Endothelial cell of umbilical vein (primary cell): ENCODE measurements at regions not wholly inside any gene's neighbourhood (a gene's known extent, or its start where the extent isn't known, plus 50 kb on each side); places are given as distances from the start of the nearest gene placed in this dataset.
"Not testable (repeated sequence)": the region's sequence is repeated elsewhere in the genome, so short reads cannot be mapped to it uniquely, and the experiment has no call there.

Source experiments
- BruUV-seq: library from RNA; stranded (reverse); fragments of 400-500 nt; replicated peaks from 2 replicates; lab custom pipeline; 2021; lab: Mats Ljungman, UMichigan
- CTCF ChIA-PET: fragments of 300-600, 350-600 bp; sonication (Branson Sonifier 250); formaldehyde crosslinking; loops from one replicate; lab custom pipeline; 2021; ENCODE audit warnings: antibody characterized with exemption, inconsistent platforms; lab: Charles Lee
- POLR2A ChIA-PET: fragments of 300-600, 350-600 bp; sonication (Branson Sonifier 250); formaldehyde crosslinking; loops from one replicate; lab custom pipeline; 2021; ENCODE audit warnings: antibody characterized with exemption, inconsistent platforms; lab: Charles Lee
- DNase-seq: peaks from one replicate; pipeline ENCODE4 v3.0.0-alpha.2; 2011; ENCODE audit warnings: low read depth, low spot score
- FAIRE-seq: peaks from 2 replicates; lab custom pipeline; 2011; peaks lifted over from hg19 to GRCh38; lab: Jason Lieb, UNC
- H2AFZ ChIP-seq: 2 replicates; pipeline ENCODE4 v1.6.0; 2012; ENCODE audit warnings: low read depth, low read length, control low read depth, inconsistent platforms
- H3K27ac ChIP-seq: 2 replicates; pipeline ENCODE4 v1.5.1; 2011; ENCODE audit warnings: low read depth, mild to moderate bottlenecking, control low read depth, low read length, moderate library complexity; ENCODE audit not compliant: insufficient read depth
- H3K27me3 ChIP-seq, 2 experiments: 2 replicates each; pipeline versions ENCODE4 v1.6.0 to v1.6.1; 2011; ENCODE audit warnings: low read length in 2 of 2, mixed read lengths in 1 of 2; ENCODE audit not compliant: control insufficient read depth in 2 of 2, insufficient read depth in 2 of 2
- H3K36me3 ChIP-seq, 2 experiments: 2 replicates in 1 of 2; 3 replicates in 1 of 2; pipeline ENCODE4 v1.5.1; 2011; ENCODE audit warnings: low read length in 2 of 2, mild to moderate bottlenecking in 1 of 2, moderate library complexity in 1 of 2; ENCODE audit not compliant: control insufficient read depth in 2 of 2, insufficient read depth in 2 of 2; ENCODE audit errors: extremely low read depth in 1 of 2
- H3K4me1 ChIP-seq: 3 replicates; pipeline ENCODE4 v1.5.1; 2011; ENCODE audit warnings: mild to moderate bottlenecking, low read length; ENCODE audit not compliant: control insufficient read depth, insufficient read depth; ENCODE audit errors: extremely low read depth
- H3K4me2 ChIP-seq: 2 replicates; pipeline ENCODE4 v1.6.1; 2011; ENCODE audit warnings: low read length, control low read depth, mixed read lengths; ENCODE audit not compliant: insufficient read depth
- H3K4me3 ChIP-seq, 3 experiments: fragments of 200-600 bp in 1 of 3; sonication (generic), shearing (Covaris generic) in 1 of 3; replicated peaks in 1 of 3; 2 replicates each; pipeline ENCODE4 v1.5.1; 2011 to 2016; ENCODE audit warnings: control low read depth in 3 of 3, low read length in 3 of 3, mild to moderate bottlenecking in 2 of 3, inconsistent platforms in 1 of 3, low read depth in 1 of 3, moderate library complexity in 1 of 3; ENCODE audit not compliant: insufficient read depth in 1 of 3
- H3K79me2 ChIP-seq: 2 replicates; pipeline ENCODE4 v1.6.0; 2012; ENCODE audit warnings: low read length, inconsistent platforms; ENCODE audit not compliant: control insufficient read depth, insufficient read depth
- H3K9ac ChIP-seq: replicated peaks from 2 replicates; pipeline ENCODE3; 2011; ENCODE audit warnings: low read length, control low read depth; ENCODE audit not compliant: insufficient read depth; ENCODE audit errors: extremely low read depth
- H3K9me1 ChIP-seq: replicated peaks from 3 replicates; pipeline ENCODE4 v1.6.0; 2011; ENCODE audit warnings: mild to moderate bottlenecking, low read length; ENCODE audit not compliant: control insufficient read depth, insufficient read depth; ENCODE audit errors: extremely low read depth
- H3K9me3 ChIP-seq: replicated peaks from 2 replicates; pipeline ENCODE4 v1.5.1; 2012; ENCODE audit warnings: low read length, inconsistent platforms; ENCODE audit not compliant: control insufficient read depth, insufficient read depth
- H4K20me1 ChIP-seq: replicated peaks from 2 replicates; pipeline ENCODE3; 2011; ENCODE audit warnings: mild to moderate bottlenecking, low read length; ENCODE audit not compliant: control insufficient read depth, insufficient read depth; ENCODE audit errors: extremely low read depth
- EZH2 ChIP-seq: IDR thresholded peaks from 2 replicates; pipeline ENCODE4 v1.6.1; 2012; ENCODE audit warnings: borderline replicate concordance, low read depth, mild to moderate bottlenecking, moderate library complexity, low read length, inconsistent platforms; ENCODE audit not compliant: severe bottlenecking
- FOS ChIP-seq: IDR thresholded peaks from 2 replicates; pipeline ENCODE4 v1.6.1; 2011; ENCODE audit warnings: mild to moderate bottlenecking, low read length, moderate library complexity, borderline replicate concordance; ENCODE audit not compliant: insufficient read depth
- JUN ChIP-seq: IDR thresholded peaks from 2 replicates; pipeline ENCODE4 v1.6.1; 2011; ENCODE audit warnings: borderline replicate concordance, low read depth; ENCODE audit not compliant: insufficient read length, insufficient read depth
- MYC ChIP-seq: IDR thresholded peaks from one replicate; pipeline ENCODE4 v1.6.1; 2011; ENCODE audit warnings: mild to moderate bottlenecking, low read depth, low read length
- POLR2A ChIP-seq: IDR thresholded peaks from 2 replicates; pipeline ENCODE4 v1.6.1; 2012; ENCODE audit warnings: low read depth, mild to moderate bottlenecking, control low read depth, low read length
- POLR2AphosphoS5 ChIP-seq: IDR thresholded peaks from 2 replicates; pipeline ENCODE4 v1.6.1; 2012; ENCODE audit warnings: low read depth, mild to moderate bottlenecking, control low read depth, low read length, moderate library complexity; ENCODE audit not compliant: insufficient read depth
- dilution Hi-C: fragments of 300-500 bp; cut with MboI; formaldehyde crosslinking; loops from one replicate; pipeline ENCODE4 v1.15.0; 2019; ENCODE audit warnings: low sequenced_read_pairs; ENCODE audit not compliant: extremely low pct_ligation_motif_present
- intact Hi-C: fragments of 100-400 bp; cut with micrococcal nuclease; formaldehyde crosslinking; loops from one replicate; pipeline ENCODE4 v1.10.0; 2022

GRCh38 chr6:5838656-5839396 lies 167.9 kb downstream of the NRN1 start:
- FAIRE-seq (no peak), DNase-seq (no peak)
- Histone ChIP-seq H2AFZ (no peak overlapping the region), H3K4me2 (no peak overlapping the region), H3K27me3 (no peaks in the 10 kb centered on the region), H3K9ac (no peak overlapping the region), H3K27ac (no peak overlapping the region), H3K9me3 (no peaks in the 10 kb centered on the region), H3K36me3 (no peaks in the 10 kb centered on the region), H4K20me1 (no peaks in the 10 kb centered on the region), H3K9me1 (no peaks in the 10 kb centered on the region), H3K4me3 (no peak overlapping the region), H3K4me1 (no peaks in the 10 kb centered on the region), H3K79me2 (no peaks in the 10 kb centered on the region)
- intact Hi-C loops (no loop called here), dilution Hi-C loops (no loop called here)
- TF ChIP-seq EZH2, result no peak
- no peak for TF ChIP-seq MYC
- TF ChIP-seq FOS, result no peak
- ChIA-PET CTCF (no interaction called here), POLR2A (no interaction called here)
- BruUV-seq, result no TSS peak

GRCh38 chr6:5837323-5837722 lies 169.4 kb downstream of the NRN1 start:
- Histone ChIP-seq H3K27ac (no peak overlapping the region), H2AFZ (no peak overlapping the region), H3K9ac (no peak overlapping the region), H3K9me3 (no peaks in the 10 kb centered on the region), H3K9me1 (no peaks in the 10 kb centered on the region), H3K4me2 (no peak overlapping the region), H3K36me3 (no peaks in the 10 kb centered on the region), H3K4me3 (no peak overlapping the region), H3K4me1 (no peaks in the 10 kb centered on the region), H3K27me3 (no peaks in the 10 kb centered on the region), H4K20me1 (no peaks in the 10 kb centered on the region), H3K79me2 (no peaks in the 10 kb centered on the region)
- dilution Hi-C loops (no loop called here), intact Hi-C loops (no loop called here)
- DNase-seq (no peak), FAIRE-seq (no peak)
- CTCF ChIA-PET, result no interaction called here
- TF ChIP-seq POLR2AphosphoS5, result no peak
- TF ChIP-seq JUN, result no peak
- TF ChIP-seq EZH2, result no peak
- no peak for TF ChIP-seq POLR2A
- POLR2A ChIA-PET, result no interaction called here
- BruUV-seq, result no TSS peak

GRCh38 chr6:5836597-5836996 lies 170.1 kb downstream of the NRN1 start:
- intact Hi-C loops, result not testable (repeated sequence)

More at GRCh38 chr6:5836597-5836996, 170.1 kb downstream of the NRN1 start:
- H3K4me3 ChIP-seq, H3K4me1 ChIP-seq, BruUV-seq, H4K20me1 ChIP-seq, FAIRE-seq, H3K79me2 ChIP-seq, H3K9me1 ChIP-seq, H3K9me3 ChIP-seq, POLR2A ChIA-PET, H2AFZ ChIP-seq, H3K27me3 ChIP-seq, CTCF ChIA-PET, DNase-seq, H3K4me2 ChIP-seq, H3K9ac ChIP-seq, H3K27ac ChIP-seq, H3K36me3 ChIP-seq, dilution Hi-C loops: not testable (repeated sequence)
